ENCODE measurements at regions not wholly inside any gene's neighbourhood (a gene's known extent, or its start where the extent isn't known, plus 50 kb on each side); places are given as distances from the start of the nearest gene placed in this dataset.

DNA sequence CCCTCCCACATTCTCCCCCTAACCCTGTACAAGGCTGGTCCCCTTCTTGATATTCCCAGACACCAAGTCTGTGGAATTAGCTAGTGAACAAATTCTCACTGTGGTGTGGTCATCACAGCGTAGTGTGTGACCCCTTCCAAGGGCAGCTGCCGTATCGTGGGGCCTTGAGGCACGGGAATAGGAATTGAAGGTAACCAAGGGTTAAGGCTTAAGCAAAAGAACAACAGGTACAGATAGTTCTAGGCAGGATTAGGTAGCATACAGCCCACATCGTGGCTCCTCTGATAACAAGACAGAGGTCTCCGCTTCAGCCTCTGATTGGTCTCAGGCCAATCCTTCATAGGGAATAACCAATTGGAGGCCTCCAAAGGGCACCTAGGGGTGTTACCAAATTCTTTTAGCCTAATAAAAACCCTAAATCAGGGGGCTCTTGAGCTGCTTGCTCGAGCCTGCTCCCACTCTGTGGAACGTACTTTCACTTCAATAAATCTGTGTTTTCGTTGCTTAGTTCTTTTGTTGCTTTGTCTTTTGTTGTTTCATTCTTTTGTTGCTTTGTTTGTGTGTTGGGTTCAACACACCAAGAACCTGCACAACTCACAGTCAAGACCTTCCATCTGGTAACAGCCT, 64.7 kb downstream of the GPR6 start:
- in situ Hi-C loops (cut with MboI; ENCODE audit: low pct_unique_long_range_greater_than_20kb in 2 of 9, low sequenced_read_pairs in 9 of 9, unreplicated experiment in 9 of 9), result loop anchor here in 7 of 9 experiments (5.0 to 25.0 kb wide), 5 partner anchors 330 to 505 kb away; no protein-coding TSS in a partner anchor
- Histone ChIP-seq H3K27ac (no peak overlapping the region), H3K4me1 (replicated peaks in 1 of 2) (no peaks in the 10 kb centered on the region), H3K4me3 (no peak overlapping the region)
- WGBS, 10 experiments, result 60 to 92% (median 81%) methylated on average over 1 to 7 of the region's 9 CpGs; no CpG with 5 or more reads in 1 of the 10 experiments
- no peak for ATAC-seq (replicated peaks in 6 of 8)

DNA sequence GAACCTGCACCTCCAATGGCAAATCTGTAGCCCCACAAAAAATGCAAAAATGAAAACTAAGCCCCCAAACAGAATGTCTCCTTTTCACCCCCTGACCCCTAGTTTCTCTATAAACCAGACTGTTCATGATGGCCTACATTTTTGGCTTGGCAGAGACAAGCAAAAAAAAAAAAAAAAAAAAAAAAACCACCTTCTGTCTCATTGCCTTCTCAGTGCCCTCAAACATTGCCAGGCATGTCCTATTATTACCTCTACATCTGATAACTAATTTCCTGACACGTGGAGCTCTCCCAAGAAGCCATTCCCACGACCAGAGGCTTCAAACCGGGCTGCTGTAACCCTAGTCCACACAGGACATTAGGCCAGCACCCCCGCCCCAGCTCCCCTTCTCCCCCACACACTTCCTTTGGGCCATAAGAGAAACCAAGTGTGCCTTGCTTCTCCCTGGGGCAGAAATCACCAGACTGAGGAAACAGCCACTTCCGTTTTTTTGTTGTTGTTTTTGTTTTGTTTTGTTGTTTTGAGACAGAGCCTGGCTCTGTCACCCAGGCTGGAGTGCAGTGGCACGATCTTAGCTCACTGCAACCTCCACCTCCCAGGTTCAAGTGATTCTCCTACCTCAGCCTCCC, 65.4 kb downstream of the GPR6 start:
- H3K4me1 ChIP-seq (replicated peaks in 1 of 2), result no peaks in the 10 kb centered on the region
- H3K4me3 ChIP-seq, result no peak overlapping the region
- no peak for ATAC-seq (replicated peaks in 6 of 8)
- WGBS, 10 experiments, result 60 to 100% (median 81%) methylated on average over 1 to 4 of the region's 6 CpGs; no CpG with 5 or more reads in 6 of the 10 experiments
- H3K27ac ChIP-seq, result no peak overlapping the region
- in situ Hi-C loops (cut with MboI; ENCODE audit: low pct_unique_long_range_greater_than_20kb in 2 of 9, low sequenced_read_pairs in 9 of 9, unreplicated experiment in 9 of 9), result loop anchor here in 7 of 9 experiments (5.0 to 25.0 kb wide), 5 partner anchors 331 to 506 kb away; no protein-coding TSS in a partner anchor

DNA sequence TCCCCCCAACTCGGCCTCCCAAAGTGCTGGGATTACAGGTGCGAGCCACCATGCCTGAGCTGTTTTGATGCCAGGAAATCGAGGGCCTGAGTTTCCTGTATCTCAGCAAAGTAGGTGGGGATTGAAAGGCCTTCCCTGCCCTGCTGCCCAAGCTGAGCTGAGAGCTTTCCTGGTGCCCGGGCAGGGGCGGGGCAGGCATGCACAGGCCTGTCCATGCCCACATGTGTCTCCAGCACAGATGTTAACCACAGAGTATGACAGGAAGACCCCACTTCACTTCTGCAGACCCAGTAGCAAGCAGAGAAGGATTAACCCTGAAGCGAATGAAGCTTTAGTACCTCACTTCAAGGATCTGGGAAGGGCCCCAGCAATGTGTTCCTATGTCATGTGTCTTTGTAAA, 66.0 kb downstream of the GPR6 start:
- H3K4me1 ChIP-seq (replicated peaks in 1 of 2), result no peaks in the 10 kb centered on the region
- ATAC-seq (replicated peaks in 6 of 8), result no peak
- H3K27ac ChIP-seq, result no peak overlapping the region
- WGBS, 10 experiments, result 30 to 100% (median 77%) methylated on average over 1 to 4 of the region's 6 CpGs; no CpG with 5 or more reads in 4 of the 10 experiments
- in situ Hi-C loops (cut with MboI; ENCODE audit: low pct_unique_long_range_greater_than_20kb in 2 of 9, low sequenced_read_pairs in 9 of 9, unreplicated experiment in 9 of 9), result loop anchor here in 7 of 9 experiments (5.0 to 25.0 kb wide), 5 partner anchors 332 to 507 kb away; no protein-coding TSS in a partner anchor
- no peak overlapping the region for H3K4me3 ChIP-seq

DNA sequence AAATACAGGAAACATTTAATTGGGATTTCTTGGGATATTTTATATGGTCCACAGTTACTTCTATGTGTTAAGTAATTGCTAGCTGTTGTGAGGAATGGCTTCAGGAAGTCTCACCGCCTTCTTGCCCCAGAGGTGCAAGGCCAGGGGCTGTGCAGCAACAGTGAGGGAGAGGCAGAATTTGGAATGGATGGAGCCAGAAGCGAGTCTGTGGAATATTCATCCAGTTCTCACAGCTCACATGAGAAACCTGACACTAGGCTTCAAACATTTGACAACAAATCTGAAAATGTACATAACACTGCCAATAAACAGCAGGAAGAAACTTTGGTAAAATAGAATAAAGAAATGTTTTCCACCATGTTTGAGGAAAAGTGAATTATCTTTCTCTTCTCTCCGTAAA, 66.5 kb downstream of the GPR6 start:
- no peaks in the 10 kb centered on the region for H3K4me1 ChIP-seq (replicated peaks in 1 of 2)
- no peak overlapping the region for H3K27ac ChIP-seq
- 23 to 100% (median 81%) methylated on average over 1 to 3 of the region's 3 CpGs for WGBS, 10 experiments
- in situ Hi-C loops (cut with MboI; ENCODE audit: low pct_unique_long_range_greater_than_20kb in 2 of 9, low sequenced_read_pairs in 9 of 9, unreplicated experiment in 9 of 9), result loop anchor here in 7 of 9 experiments (5.0 to 25.0 kb wide), 5 partner anchors 332 to 507 kb away; no protein-coding TSS in a partner anchor
- ATAC-seq (replicated peaks in 6 of 8), result peak in 2 of 8 experiments; percentile 67 to 92
- no peak overlapping the region for H3K4me3 ChIP-seq

DNA sequence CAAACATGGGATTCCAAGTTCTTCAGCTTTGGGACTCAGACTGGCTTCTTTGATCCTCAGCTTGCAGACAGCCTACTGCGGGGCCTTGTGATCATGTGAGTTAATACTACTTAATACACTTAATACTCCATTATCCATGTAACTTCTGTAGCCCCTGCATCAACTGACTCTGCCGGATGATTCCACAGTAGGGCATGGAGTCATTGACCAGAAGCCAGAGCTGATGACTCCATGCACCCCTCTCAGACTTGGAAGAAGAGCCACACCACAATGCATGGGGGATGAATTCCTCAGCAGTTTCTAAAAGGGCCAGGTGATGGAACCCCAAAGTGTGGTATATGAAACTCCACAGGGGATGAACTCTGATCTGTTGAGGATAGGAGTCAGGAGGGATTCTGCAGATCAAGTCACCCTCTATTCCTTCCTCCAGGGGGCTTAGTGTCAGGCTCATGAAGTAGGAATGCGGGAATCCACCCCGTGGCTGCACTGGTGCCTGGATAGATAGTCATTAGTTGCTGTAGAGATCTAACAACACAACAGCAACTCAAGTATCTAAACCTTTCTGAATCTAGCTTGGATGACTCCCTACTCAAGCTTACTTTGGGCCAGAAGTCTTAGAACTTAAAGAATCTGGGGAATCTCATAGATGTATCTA, 70.2 kb downstream of the GPR6 start:
- Histone ChIP-seq H3K27ac (no peak overlapping the region), H3K4me1 (replicated peaks in 1 of 2) (no peaks in the 10 kb centered on the region), H3K4me3 (no peak overlapping the region)
- WGBS, 10 experiments, result 53 to 100% (median 80%) methylated on average over 1 to 4 of the region's 4 CpGs; no CpG with 5 or more reads in 3 of the 10 experiments
- in situ Hi-C loops (cut with MboI; ENCODE audit: low pct_unique_long_range_greater_than_20kb in 2 of 9, low sequenced_read_pairs in 9 of 9, unreplicated experiment in 9 of 9), result loop anchor here in 6 of 9 experiments (10.0 to 25.0 kb wide), 4 partner anchors 336 to 511 kb away; no protein-coding TSS in a partner anchor
- ATAC-seq (replicated peaks in 6 of 8), result peak in 2 of 8 experiments; percentile 25 to 26

DNA sequence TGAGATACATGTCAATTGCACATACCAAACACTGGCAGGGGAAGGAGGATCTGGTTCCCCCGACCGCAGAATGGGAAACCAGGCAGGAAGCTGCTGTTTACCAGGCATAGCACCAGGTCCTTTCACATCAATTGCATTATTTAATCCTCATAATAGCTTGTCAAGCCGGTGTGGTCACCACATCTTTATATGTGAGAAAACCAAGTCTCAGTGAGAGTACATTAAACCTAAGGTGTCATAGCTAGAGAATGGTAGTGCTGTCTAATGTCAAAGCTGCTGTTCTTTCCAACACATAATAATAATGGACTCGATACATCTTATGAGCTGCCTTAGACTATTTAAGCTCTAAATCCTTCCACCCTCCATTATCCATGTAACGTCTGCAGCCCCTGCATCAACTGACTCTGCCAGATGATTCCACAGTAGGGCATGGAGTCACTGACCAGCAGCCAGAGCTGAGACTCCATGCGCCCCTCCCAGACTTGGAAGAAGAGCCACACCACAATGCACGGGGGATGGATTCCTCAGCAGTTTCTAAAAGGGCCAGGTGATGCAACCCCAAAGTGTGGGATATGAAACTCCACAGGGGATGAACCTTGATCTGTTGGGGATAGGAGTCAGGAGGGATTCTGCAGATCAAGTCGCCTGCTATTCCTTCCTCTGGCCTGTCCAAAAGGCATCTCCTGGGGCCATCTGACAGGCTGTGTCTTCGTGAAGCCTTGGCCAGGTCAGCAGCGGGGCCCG, 71.8 kb downstream of the GPR6 start:
- Histone ChIP-seq H3K4me3 (no peak overlapping the region), H3K4me1 (replicated peaks in 1 of 2) (no peaks in the 10 kb centered on the region), H3K27ac (no peak overlapping the region)
- in situ Hi-C loops (cut with MboI; ENCODE audit: low pct_unique_long_range_greater_than_20kb in 2 of 9, low sequenced_read_pairs in 9 of 9, unreplicated experiment in 9 of 9), result loop anchor here in 7 of 9 experiments (10.0 to 25.0 kb wide), 4 partner anchors 337 to 513 kb away; no protein-coding TSS in a partner anchor
- 0 to 90% (median 65%) methylated on average over 1 to 9 of the region's 11 CpGs; no CpG with 5 or more reads in 1 of the 10 experiments for WGBS, 10 experiments
- ATAC-seq (replicated peaks in 6 of 8), result no peak
